RPMI8226 (cell line): ENCODE measurements at regions not wholly inside any gene's neighbourhood (a gene's known extent, or its start where the extent isn't known, plus 50 kb on each side); places are given as distances from the start of the nearest gene placed in this dataset.
"Not testable (repeated sequence)": the region's sequence is repeated elsewhere in the genome, so short reads cannot be mapped to it uniquely, and the experiment has no call there.

Experiments
- DNase-seq: peaks from one replicate; pipeline ENCODE4 v3.0.0-alpha.2; 2015

DNA sequence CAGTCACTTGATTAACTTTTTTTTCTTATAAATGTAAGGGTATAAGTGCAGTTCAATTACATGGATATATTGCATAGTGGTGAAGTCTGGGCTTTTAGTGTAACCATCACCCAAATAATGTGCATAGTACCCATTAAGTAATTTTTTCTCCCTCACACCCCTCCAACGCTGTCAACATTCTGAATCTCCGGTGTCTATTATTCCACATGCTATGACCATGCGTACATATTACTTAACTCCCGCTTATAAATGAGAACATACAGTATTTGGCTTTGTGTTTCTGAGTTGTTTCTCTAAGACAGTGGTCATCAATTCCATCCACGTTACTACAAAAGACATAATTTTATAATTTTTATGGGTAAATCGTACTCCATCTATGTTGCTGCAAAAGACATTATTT, 1191.1 kb downstream of the NCAM2 start:
- DNase-seq: no peak

GRCh38 chr21:22191581-22191980, 1193.4 kb downstream of the NCAM2 start:
- DNase-seq: no peak

GRCh38 chr21:22192766-22193165, 1194.6 kb downstream of the NCAM2 start:
- DNase-seq: no peak

DNA sequence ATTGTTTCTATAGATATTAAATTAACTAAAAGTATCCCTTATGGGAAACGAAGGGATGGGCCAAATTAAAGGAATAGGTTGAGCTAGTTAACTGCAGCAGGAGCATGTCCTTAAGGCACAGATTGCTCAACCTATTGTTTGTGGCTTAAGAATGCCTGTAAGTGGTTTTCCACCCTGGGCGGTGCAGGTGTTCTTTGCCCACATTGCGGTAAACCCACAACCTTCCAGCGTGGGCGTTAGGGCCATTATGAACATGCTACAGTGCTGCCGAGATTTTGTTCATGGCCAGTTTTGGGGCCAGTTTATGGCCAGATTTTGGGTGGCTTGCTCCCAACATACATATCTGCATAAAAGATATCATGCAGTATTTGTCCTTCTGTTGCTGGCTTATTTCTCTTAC, 1196.8 kb downstream of the NCAM2 start:
- not testable (repeated sequence) for DNase-seq

DNA sequence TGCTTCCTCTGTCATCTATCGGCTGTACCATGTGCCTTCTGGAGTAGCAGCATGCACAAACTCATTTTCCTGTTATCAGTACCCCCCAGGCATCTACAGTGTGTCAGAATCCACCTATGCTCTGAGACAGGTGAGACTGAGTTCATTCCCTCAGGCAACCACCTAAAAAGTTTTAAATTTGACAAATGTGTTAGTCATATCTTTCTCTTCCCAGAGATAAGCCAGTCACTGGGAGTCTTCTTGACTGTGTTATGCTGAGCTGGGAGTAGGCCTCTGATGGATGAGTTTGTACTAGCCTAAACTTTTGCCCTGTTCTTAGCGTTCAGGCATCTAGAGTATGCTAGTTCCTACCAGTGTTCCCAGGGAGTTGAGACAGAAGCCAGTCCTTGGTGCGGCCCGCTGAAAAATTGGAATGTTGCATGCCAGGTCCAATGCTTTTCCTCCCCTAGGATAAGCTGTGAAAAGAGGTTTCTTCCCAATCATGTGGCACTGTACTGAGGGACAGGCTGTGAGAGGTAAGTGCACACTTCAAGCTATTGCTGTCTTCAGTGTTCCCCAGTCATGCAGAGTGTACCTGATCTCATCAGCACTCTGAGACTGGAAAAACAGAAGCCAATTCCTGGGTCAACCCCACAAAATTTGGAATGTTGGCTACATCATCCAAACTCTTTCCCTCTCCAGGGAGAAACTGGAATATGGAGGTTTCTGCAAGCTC, 1202.3 kb downstream of the NCAM2 start:
- DNase-seq: no peak

DNA sequence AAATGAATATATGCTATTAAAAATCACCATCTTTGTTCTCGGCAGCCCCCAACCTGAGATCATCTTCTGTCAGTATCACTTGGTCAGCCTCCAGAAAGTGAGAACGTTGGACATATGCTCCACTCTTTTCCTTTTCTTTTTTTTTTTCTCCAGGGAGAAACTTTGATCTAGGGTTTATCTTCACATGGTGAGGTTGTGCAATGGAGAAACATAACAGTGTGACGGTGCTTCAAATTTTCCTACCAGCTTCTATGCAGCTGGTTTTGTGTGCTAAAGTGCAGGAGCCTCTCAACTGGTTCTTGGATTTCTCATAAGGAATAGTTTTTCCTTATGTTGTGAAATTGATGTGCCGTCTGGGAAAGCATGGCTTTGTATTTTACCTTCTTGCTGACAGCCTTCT, 1202.9 kb downstream of the NCAM2 start:
- no peak for DNase-seq

DNA sequence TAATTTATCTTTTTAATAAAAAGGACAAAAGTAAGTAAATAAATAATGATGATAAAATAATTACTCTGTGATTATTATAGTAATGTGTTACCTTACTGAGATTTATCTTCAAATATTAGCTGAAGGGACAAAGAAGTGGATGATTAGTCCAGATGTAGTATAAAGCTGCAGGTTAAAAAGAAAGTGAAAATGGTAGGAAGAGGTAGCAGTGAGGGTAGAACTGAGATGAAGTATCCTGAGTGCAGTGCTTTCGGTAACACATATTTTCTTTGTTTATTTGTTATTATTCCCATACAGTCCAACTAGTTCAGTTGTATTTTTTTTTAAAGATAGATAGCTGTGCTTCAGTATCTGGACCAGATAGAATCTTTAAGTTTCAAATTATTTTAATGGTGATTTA, 1203.5 kb downstream of the NCAM2 start:
- no peak for DNase-seq

DNA sequence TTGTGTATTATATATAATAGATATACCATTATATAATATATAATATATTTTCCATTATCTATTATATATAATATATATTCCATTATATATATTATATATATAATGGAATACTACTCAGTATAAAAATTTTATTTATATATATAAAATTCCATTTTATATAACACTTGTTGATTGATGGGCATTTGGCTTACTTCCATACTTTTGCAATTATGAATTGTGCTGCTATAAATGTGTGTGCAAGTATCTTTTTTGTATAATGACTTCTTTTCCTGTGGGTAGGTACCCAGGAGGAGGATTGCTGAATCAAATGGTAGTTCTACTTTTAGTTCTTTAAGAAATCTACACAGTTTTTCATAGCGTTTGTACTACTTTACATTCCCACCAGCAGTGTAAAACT, 1211.1 kb downstream of the NCAM2 start:
- DNase-seq: no peak

DNA sequence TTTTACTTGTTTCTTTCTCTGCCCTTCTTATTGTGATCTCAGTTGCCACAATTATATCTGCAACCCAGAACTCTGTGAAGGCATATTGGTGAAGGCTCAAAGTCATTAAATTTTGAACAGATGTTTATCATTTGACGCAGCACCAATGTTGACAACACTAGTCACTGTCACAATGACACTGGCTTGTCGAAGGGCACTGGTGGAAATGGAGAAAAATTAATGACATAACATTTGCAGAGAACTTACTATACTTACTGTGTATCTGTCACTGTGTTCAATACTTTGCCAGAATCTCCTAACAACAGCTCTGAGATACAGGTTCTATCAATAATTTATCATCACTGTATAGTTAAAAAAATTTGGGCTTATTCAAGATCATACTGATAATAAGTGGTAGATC, 1213.7 kb downstream of the NCAM2 start:
- no peak for DNase-seq

- DNase-seq: no peak
These were observed 1225.2 kb downstream of the NCAM2 start for GRCh38 chr21:22223385-22223784.

GRCh38 chr21:22224261-22224660, 1226.1 kb downstream of the NCAM2 start:
- DNase-seq: peak; percentile 28

DNA sequence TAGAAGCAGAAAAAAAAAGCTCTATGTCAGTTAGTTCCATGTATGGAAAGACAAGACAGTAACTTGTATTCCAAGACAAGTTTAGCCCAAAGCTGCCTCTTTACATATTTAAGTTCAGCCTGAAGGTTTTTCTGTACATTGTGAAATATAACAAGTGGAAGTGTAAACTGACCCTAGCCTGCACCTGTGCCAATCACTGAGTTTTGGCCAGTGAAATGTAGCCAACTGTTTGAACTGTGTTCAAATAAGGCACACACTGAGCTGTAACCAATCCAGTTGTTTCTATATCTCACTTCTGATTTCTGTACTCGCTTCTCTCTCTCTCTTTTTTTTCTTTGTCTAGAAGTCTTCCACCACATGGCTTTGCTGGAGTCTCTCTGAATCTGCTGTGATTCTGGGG, 1227.1 kb downstream of the NCAM2 start:
- DNase-seq: no peak

DNA sequence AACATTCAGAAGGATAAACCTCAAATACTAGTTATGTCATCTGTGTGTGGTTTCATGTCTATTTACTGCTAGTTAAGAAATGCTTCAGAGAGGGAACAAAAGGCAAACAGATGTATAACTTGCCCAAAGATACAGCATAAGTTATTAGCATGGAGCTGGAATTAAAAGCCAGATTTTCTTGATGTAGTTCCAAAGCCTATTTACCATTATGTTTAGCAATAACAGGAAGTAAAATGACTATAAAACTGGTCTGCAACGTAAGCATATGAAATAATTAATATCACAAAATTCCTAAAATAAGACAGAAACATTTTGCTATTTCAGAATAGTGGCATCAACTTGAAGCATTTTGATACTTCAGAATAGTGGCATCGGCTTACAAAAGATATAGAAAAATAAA, 1232.8 kb downstream of the NCAM2 start:
- DNase-seq: no peak

DNA sequence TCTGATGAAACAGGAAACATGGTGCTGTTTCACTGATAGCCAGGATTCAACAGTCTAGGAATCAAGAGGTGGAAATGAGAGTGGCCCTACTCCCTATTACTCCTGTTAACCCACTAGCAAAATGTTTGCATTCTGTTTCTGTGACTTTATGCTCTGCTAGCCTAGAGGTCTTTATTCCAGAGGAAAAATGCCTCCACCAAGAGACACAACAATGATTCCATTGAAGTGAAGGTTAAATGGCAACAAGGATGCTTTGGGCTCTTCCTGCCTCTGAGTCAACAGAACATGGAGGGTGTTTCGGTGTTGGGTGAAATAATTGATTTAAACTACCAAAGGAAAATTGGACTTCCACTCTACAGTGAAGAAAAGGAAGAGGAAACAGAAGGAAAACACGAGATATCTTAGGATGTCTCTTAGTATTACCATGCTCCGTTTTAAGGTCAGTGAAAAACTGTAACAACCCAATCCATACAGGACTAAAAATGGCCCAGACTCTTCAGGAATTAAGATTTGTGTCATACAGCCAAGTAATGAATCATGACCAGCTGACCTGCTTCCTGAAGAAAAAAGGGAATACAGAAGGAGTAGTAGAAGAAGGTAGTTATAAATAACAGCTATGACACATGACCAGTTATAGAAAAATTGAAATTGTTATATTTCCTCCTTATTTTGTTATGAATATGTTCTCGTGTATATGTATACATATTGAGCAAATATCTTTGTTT, 1237.8 kb downstream of the NCAM2 start:
- no peak for DNase-seq

- DNase-seq: no peak
These were observed 1246.3 kb downstream of the NCAM2 start for GRCh38 chr21:22244516-22244915.

DNA sequence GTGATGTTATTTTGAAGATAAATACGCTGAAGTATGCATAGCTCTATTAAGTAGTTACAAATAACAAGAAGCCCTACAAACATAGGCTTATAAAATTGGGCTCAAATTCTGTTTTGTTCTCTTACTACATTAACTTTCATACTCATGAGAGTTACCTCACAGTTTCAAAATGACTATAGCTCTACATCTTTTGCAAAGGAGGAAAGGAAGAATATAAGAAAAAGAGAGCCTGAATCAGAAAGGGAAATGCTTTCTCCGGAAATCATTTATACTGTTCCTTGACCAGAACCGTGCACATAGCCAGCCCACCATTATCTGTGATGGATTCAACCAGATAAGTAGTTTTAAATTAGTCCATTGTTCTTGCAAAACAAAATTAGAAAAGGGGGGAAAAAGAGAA, 1252.1 kb downstream of the NCAM2 start:
- DNase-seq: no peak

DNA sequence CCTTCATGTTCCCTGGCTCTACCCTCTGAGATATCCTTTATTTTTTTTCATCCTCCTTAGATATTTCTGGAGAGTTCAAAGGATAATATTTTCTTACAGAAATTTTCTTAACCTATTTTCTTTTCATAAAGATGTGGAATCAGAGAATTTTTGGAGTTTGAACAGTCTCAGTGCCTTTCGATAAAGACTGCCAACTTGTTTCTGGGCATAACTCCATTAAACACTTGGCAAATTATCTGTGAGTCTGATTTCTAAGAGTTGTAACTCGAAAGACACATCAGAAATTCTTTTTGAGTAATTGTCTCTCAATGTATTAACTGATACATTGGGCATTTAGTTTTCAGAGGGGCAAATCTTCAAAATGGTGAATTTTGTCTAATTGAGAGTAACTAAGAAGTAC, 1255.6 kb downstream of the NCAM2 start:
- no peak for DNase-seq

GRCh38 chr21:22258821-22259220, 1260.6 kb downstream of the NCAM2 start:
- DNase-seq: no peak

DNA sequence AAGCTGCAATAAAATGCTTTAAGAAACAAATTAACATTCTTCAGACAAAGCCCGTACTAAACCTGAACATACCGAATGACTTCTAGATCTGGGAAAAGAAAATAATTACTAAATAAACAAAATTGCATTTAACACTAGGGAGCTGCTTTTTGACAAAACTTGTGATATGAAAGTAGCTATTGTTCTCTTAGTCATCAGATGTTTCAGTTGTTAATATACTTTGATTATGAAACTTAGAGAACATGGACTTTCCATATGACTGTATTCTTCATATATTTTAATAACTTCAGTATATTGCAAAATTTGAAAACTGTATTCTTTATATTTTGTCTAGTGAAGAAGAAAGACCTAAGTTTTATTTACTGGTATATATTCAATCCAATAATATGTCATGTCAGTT, 1262.1 kb downstream of the NCAM2 start:
- DNase-seq: no peak

GRCh38 chr21:22263890-22264289, 1265.7 kb downstream of the NCAM2 start:
- DNase-seq: no peak

DNA sequence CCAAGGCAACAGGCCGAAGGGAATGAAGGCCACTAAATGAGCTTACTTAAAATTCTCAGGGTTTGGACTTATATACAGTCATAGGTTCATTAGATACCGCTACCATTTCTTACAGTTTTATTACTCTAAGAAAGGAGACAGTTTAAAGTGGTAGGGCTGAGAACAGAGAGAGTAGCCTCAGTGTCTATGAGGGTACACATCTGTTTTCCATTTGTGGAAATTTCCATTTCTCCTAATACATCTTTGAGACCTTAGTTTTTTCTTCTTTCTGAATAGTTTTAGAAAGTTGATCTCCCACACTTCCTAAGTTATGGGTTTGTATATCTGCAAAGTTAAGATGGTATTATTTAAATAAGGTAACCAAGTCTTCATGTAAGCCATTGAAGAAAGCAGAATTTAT, 1279.1 kb downstream of the NCAM2 start:
- DNase-seq: no peak

DNA sequence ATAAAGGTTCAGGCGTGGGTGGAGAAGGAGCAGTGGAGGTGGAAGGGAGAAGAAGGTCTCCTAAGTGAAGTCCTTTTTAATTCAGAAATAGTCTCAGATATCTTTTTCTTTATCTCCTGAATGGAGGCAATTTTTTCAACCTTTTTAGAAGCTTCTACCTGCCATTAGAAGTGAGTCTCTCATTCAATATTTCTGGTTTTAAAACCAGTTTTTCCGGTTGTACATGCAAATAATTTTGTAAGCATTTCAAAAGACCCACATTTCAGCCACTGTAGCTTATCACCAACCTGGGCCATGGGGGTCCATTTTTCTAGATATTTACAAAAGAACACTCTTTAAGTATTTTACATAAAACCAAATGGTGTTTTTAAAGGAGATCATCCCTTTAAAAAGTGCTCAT, 1280.2 kb downstream of the NCAM2 start:
- DNase-seq: no peak

GRCh38 chr21:22280851-22281250, 1282.6 kb downstream of the NCAM2 start:
- no peak for DNase-seq

GRCh38 chr21:22288885-22289499, 1290.8 kb downstream of the NCAM2 start:
- no peak for DNase-seq
